Right atrium auricular region (tissue), 2 donors: ENCODE measurements at regions not wholly inside any gene's neighbourhood (a gene's known extent, or its start where the extent isn't known, plus 50 kb on each side); places are given as distances from the start of the nearest gene placed in this dataset.

Experiments
- DNase-seq: peaks from one replicate; pipeline ENCODE4 v3.0.0-alpha.2; 2019; ENCODE audit warnings: low spot score
- H3K27ac ChIP-seq, 2 donors: fragments of 200-600 bp; sonication (generic); 1 replicate in 1 of 2; 2 replicates in 1 of 2; pipeline ENCODE4 v1.5.1; 2016 to 2019
- H3K27me3 ChIP-seq, 2 donors: fragments of 200-600 bp; sonication (generic); one replicate each; pipeline versions ENCODE4 v1.5.1 to v1.6.0; 2017 to 2019
- H3K36me3 ChIP-seq: fragments of 200-600 bp; sonication (generic); one replicate; pipeline ENCODE4 v1.5.1; 2016
- H3K4me1 ChIP-seq, 2 donors: fragments of 200-600 bp; sonication (generic); one replicate each; pipeline versions ENCODE4 v1.5.1 to v1.6.0; 2017 to 2019
- H3K4me3 ChIP-seq, 2 donors: fragments of 200-600 bp; sonication (generic); 1 replicate in 1 of 2; 2 replicates in 1 of 2; pipeline ENCODE4 v1.5.1; 2017 to 2019; ENCODE audit warnings: mild to moderate bottlenecking in 1 of 2, moderate library complexity in 1 of 2
- H3K9me3 ChIP-seq, 2 donors: fragments of 200-600 bp; sonication (generic); one replicate each; pipeline ENCODE4 v1.5.1; 2019
- CTCF ChIP-seq, 2 donors: fragments of 200-600 bp; sonication (generic); IDR thresholded peaks; one replicate each; pipeline ENCODE4 v1.5.1; 2019; ENCODE audit warnings: antibody characterized with exemption in 2 of 2

DNA sequence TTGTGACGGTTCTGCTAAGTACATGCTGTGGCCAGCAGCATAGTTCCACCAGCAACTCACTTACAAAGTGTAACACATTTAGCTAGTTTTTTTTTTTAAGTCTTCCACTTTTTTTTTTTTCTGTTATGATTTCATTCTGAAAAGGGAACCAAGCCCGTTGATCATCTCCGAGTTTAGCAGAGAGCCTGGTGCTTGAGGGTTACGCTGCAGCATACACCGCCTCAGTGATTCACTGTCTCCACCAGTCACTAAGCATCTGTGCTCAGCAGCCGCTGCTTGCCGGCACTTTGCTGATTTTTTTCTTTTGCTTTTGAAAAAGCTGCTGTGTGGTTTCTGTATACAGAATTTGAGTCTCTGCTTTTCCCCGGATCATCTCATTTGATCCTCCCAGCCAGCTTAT, 194.5 kb upstream of the CDH13 start:
- H3K4me3 ChIP-seq: no peak overlapping the region
- no peak for TF ChIP-seq CTCF (IDR thresholded peaks at IDR 0.05)
- DNase-seq: no peak

DNA sequence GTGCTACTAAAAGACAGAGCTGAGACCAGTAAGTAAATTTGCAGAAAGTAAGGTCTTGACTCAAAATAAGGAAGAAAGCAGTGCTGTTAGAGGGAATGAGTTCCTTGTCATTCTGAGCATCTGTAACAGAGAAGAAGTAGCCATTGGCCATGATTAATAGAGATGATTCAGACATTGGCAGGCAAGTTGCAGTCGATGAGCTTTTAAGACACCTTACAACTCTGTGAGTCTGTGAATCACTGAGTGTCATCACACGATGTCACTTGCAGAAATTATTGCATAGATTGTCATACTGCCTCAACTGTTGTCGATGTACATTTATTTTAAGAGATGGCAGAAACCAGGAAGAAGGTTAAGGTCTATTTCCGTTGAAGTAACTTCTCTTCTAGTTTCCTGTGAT, 201.1 kb upstream of the CDH13 start:
- Histone ChIP-seq H3K4me3 (no peak overlapping the region), H3K36me3 (no peaks in the 10 kb centered on the region), H3K4me1 (no peaks in the 10 kb centered on the region), H3K9me3 (no peaks in the 10 kb centered on the region), H3K27me3 (no peaks in the 10 kb centered on the region), H3K27ac (no peak overlapping the region)
- no peak for TF ChIP-seq CTCF (IDR thresholded peaks at IDR 0.05)
- DNase-seq: no peak

More for the DNA sequence above, 194.5 kb upstream of the CDH13 start:
- no peaks in the 10 kb centered on the region for H3K9me3 ChIP-seq
- H3K4me1 ChIP-seq: no peaks in the 10 kb centered on the region
- no peaks in the 10 kb centered on the region for H3K36me3 ChIP-seq
- no peaks in the 10 kb centered on the region for H3K27me3 ChIP-seq
- H3K27ac ChIP-seq: no peak overlapping the region

GRCh38 chr16:82421851-82422250, 204.9 kb upstream of the CDH13 start:
- no peak overlapping the region for H3K27ac ChIP-seq
- no peaks in the 10 kb centered on the region for H3K4me1 ChIP-seq
- no peak for DNase-seq
- H3K4me3 ChIP-seq: no peak overlapping the region
- no peak for TF ChIP-seq CTCF (IDR thresholded peaks at IDR 0.05)
- H3K27me3 ChIP-seq: no peaks in the 10 kb centered on the region
- H3K9me3 ChIP-seq: no peaks in the 10 kb centered on the region
- H3K36me3 ChIP-seq: no peaks in the 10 kb centered on the region

- H3K27ac ChIP-seq: no peak overlapping the region
- no peak for DNase-seq
- no peaks in the 10 kb centered on the region for H3K36me3 ChIP-seq
- no peaks in the 10 kb centered on the region for H3K9me3 ChIP-seq
- no peaks in the 10 kb centered on the region for H3K27me3 ChIP-seq
- H3K4me3 ChIP-seq: no peak overlapping the region
- no peaks in the 10 kb centered on the region for H3K4me1 ChIP-seq
- no peak for TF ChIP-seq CTCF (IDR thresholded peaks at IDR 0.05)
Measured at GRCh38 chr16:82419332-82419731, 207.4 kb upstream of the CDH13 start.

DNA sequence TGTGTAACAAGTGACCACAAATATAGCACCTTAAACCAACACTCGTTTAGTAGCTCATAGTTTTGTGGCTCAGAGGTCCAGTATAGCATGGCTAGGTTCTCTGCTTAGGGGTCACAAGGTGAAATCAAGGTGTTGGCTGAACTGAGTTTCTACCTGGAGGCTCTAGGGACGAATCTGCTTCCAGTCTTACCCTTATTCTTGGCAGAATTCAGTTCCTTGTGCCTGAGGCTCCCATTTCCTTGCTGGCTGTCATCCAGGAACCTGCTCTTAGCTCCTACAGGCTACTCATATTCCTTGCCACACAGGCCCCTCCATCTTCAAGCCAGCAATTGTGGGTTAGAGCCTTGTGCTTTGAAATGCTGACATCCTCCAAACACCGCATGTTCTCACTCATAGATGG, 212.3 kb upstream of the CDH13 start:
- Histone ChIP-seq H3K9me3 (no peaks in the 10 kb centered on the region), H3K27ac (no peak overlapping the region), H3K4me1 (no peaks in the 10 kb centered on the region), H3K27me3 (no peaks in the 10 kb centered on the region), H3K4me3 (no peak overlapping the region), H3K36me3 (no peaks in the 10 kb centered on the region)
- TF ChIP-seq CTCF (IDR thresholded peaks at IDR 0.05): no peak
- DNase-seq: no peak

- no peak for DNase-seq
- H3K27me3 ChIP-seq: no peaks in the 10 kb centered on the region
Measured at GRCh38 chr16:82412770-82413169, 214.0 kb upstream of the CDH13 start.

More at GRCh38 chr16:82412770-82413169, 214.0 kb upstream of the CDH13 start:
- no peaks in the 10 kb centered on the region for H3K36me3 ChIP-seq
- TF ChIP-seq CTCF (IDR thresholded peaks at IDR 0.05): no peak
- no peak overlapping the region for H3K4me3 ChIP-seq
- H3K4me1 ChIP-seq: no peaks in the 10 kb centered on the region
- H3K27ac ChIP-seq: no peak overlapping the region
- H3K9me3 ChIP-seq: no peaks in the 10 kb centered on the region
